Hematopoietic multipotent progenitor cell treated with erythropoietin and hydrocortisone succinate and interleukin-3 and kit ligand, for 8 days (in vitro differentiated cells): ENCODE measurements at regions not wholly inside any gene's neighbourhood (a gene's known extent, or its start where the extent isn't known, plus 50 kb on each side); places are given as distances from the start of the nearest gene placed in this dataset.

Source experiments
- DNase-seq: peaks from one replicate; pipeline ENCODE4 v3.0.0-alpha.2; 2015

DNA sequence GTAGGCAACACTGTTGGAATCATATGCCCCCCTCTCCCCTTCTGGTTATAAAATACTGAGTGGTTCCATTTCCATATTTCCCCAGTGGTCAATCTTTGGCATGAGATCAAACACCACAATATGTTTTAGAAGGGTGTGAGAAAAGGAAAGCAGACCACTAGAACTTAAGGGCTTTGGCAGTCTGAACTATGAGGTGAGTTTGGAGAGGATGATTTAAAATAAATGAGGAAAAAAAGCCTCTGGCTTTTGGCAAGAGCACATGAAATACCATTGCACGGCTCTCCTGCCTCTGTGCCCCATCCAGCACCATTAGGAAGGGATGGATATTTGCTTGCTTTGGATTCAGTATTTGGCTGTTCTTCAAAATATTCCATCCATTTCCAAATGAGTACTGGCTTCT, 339.5 kb upstream of the C1orf87 start:
- DNase-seq = no peak

DNA sequence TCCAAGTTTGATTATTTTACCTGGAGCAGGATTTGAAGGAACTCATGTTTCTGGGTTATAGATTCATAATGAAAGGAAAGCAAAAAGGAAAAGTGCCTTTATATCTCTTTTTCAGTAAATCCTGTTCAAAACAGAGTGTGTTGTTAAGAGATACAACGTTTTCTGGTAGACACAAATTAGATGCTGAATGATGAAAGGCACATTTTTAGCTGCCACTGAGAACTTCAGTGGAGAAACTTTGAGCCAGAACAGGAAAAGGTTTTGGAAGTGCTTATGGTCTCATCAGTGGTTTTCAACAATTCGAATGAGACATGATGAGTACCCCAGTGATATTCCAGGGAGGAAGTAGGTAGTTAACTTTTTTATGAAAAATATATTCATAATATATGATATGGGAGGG, 338.0 kb upstream of the C1orf87 start:
- no peak for DNase-seq

DNA sequence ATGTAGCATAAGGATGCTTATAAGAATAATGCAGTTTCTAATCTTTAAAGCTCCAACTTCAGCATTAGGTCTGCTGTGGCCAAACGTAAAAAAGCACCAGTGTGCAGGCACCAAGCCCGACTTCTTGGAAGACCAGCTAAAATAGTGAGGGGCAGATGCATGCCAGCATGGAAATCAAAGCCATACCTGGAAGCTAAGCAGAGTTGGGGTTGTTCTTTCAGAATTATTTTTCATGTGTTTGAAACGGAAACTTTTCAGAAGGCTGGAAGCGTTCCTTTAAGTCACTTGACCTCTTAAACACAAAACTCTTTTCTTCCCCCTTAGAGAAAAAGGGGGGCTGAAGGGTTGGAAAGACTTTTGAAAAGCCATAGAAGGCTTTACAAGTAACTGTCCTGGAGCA, 329.2 kb upstream of the C1orf87 start:
- DNase-seq = no peak

DNA sequence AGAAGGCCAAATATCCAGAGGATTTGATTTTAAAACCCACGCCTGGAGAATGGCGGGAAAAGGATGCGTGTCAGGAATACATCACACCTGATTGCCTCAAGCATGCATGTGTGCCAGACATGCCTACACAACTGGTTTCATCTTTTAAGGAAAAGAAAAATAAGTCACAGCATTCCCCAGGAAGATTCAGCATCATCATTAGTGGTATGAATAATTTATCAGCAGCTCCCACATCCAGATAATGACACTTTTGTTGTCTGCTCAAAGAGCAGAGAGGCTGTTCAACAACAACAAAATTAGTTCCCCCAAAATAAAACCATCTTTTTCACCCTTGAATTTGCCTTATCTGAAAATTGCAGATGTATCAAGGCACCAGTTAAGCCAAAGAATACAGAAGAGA, 328.6 kb upstream of the C1orf87 start:
- DNase-seq = no peak

DNA sequence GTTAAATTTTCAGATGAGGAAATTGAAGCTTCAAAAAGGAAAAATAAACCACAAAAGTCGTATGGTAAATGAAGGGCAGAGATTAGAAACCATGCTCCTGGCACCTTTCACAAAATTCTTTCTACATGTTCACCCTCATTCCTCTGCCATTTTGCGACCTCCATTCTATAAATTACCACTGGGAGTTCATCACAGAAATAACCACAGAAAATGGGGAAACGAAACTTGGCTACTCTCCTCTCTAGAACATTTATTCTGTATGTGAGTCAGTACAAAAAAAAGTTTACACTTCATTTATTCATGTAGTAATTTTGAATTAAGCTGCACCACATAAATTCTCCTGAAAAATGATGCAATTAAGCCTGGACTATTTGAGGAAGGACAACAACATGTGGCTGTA, 320.9 kb upstream of the C1orf87 start:
- DNase-seq = no peak

DNA sequence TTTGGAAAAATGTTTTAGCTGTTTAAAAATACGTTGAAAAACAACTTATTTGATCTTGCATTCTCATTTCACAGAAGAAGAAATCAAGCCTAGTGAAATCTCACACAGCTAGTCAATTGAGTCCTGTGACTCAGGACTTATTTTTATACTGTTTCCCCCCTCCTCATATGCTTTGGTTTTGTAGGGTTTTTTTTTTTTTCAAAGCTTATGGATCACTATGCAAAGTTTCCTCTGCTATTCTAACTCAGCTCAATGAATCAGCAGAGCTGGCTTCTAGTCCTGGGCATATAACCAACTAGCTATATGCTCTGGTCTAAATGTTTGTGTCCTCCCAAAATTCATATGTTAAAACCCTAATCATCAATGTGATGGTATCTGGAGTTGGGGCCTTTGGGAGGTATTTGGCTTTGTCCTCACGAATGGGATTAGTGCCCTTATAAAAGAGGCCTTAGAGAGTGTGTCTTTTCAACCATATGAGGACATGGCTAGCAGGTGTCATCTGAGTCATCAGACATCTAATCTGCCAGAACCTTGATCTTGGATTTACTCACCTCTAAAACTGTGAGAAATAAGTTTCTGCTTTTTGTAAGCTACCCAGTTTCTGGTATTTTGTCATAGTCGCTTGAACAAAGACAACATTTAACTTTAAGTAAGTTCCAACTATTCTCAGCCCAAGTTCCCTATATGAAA, 317.2 kb upstream of the C1orf87 start:
- DNase-seq = no peak

DNA sequence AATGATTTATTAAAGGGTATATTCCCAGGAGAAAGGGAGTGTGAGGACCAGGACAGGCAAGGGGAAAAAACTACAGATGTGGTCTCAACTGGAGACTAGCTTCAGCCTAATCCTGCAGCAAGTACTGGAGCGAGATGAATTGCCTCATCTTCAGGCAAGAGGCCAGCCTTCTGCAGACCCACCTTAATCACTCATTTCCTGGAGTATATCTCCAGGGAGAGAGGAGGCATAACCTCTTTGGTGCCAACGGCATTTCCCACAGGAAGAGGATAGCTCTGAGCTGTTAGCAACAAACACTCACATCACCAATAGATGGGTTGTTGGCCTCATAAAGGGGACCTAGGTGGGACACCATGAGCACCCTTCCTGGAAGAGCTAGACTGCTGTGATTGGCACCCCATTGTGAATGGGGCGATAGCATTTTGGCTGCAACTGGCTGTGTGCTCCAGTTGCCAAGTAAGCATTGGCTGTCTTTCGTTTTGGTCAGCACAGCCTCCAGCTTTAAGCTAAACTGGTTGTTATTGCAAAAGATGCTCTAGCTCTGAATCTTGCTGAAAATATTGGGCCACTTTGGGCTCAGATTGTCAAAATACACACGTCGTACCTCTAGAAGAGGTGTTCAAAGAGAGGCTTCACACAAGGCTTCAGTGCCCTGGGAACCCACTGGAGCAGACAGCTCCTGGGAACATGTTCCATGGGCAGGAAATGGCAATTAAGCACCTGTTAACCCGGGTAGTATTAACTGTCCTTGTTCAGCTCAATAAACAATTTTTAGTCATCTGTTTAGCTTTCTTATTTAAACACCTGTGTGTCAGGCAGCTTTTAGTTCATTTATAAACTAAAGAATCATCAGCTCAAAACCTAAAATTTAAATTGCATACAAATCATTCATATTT, 314.8 kb upstream of the C1orf87 start:
- DNase-seq = no peak

DNA sequence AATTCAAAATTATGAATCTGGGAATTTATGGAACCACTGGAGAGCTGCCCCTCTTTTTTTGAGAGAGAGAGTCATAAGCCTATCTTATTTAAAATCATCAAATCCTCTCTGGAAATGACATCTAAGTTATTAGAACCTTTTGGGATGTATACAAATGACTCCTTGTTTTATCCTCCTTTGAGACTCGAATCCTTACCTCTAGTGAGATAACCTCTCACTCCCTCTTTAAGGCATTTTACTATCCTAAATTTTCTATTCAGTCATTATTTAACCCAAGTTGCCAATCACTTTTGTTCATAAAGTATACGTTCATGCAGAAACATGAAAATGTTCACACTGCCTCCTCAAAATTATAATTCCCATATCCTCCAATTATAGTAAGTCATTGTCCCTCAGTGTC, 313.6 kb upstream of the C1orf87 start:
- no peak for DNase-seq

DNA sequence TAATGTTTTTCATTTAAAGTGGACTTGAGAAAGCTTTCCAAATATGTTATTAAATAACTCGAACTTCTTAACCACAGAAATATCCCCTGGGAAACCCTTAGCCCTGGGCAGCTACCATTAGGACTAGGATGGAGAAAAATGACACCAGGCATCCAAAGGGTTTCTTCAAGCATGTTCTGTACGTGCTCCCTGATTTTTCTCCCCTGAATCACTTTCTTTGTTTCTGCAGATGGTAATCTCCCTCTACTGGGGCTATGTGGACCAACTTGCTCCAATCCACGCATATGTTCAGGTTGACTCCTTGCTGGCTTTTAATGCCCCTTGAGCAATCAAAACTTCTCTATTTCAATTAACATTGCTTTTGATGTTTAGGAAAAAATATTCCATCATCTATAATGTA, 312.7 kb upstream of the C1orf87 start:
- DNase-seq = no peak

DNA sequence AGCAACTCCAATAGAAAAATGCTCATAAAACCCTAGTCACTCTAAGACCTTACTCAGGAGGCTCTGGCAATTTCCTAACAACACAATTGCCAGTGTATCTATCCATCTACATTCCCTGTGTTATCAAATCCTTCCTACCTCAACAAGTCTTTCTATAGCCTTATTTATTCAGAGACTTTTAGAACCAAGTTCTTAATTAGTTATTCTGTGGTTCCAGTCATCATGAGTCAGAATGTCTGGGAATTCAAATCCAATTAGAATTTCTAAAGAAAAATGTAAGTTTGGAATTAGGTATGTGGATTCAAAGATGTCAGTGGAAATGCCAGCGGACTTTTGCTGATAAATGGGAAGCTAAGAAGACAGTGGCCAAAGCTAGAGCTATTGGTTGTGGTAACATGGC, 302.6 kb upstream of the C1orf87 start:
- DNase-seq = no peak

DNA sequence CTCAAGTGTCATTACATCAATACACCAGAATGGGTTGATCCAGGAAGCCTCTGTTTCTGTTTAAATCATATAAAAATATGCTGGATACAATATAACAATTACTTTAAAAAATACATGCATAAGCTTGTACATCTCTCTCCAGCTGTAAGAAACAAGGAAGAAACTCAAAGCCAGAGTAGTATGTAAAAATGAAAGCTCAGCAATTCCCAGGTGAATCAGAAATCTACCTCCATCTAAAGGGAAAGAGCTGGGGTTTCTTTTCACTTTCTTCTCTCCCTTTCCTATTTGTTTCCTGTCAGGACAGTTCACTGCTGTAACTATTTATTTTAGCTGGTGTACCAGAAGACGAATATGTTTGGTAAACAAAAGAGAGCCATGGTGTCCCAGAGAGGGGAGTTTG, 301.0 kb upstream of the C1orf87 start:
- no peak for DNase-seq

DNA sequence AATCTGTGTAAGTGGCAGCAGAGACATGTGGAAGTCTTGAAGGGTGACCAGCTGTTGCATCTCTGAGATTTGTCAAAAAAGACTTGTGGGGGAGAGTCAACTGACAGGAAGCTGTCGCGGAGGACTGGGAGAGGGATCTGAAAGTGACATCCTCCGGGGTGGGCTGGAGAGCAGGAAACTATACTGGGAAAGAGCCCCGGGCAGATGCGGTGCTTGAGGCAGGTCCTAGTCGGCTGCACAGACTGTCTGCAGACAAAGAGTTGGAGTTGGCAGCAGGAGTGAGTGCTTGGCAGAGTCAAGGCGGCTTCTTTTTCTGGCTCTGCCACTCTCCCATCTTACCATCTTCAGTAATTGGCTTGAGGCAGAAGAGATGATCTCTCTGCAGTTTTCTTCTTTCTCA, 294.0 kb upstream of the C1orf87 start:
- DNase-seq = no peak

DNA sequence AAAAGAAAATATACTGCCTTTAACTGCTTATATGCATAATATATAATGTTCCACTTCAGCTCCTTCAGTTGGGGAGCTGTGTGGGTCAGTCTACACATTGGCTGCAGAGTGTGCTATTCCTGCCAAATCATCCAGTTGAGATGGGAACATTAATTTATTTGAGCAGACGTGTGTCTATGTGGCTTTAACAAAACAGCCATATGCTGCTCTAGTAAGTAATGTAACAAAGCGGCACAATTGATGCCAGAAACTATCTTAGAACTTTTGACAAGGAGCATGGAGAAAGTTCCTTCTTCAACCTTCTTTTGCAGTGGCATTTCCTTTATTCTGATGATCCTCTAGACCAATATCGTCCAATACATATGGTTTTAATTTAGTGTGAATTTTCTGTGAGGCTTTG, 285.9 kb upstream of the C1orf87 start:
- DNase-seq = no peak

DNA sequence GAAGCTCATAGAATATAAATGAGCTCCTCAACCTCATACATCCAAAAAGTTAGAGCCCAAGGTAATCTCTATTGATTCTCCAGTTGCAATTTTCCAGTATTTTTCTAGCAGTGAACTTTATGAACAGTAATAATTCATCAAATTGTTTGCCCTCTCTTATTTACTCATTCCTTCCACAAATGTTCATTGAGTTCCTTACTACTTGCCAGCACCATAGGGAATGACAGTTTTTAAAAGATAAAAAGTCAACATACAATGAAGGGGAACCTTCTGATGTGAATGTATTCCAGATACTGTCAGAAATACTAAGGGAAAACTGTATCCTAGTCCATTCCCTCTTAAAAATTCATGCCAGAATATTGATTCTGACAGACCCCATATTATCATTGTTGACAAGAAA, 277.0 kb upstream of the C1orf87 start:
- no peak for DNase-seq

DNA sequence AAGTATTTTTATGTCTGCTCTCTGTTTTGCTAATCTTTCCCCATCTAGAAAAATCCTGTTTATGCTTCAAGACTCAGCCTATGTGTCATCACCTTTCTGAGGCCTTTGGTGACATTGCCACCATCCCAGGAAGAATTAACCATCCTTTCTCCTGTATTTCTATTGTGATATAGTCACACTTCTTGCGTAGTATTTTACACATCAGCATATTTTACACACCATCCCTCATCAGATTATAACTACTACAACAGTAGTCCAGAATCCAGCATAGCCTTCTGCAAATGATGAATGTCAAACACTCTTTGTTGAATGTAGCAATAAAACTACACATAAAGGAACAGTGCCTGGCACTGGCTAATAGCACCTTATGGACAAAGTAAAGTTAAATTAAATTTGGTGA, 275.3 kb upstream of the C1orf87 start:
- DNase-seq = no peak

DNA sequence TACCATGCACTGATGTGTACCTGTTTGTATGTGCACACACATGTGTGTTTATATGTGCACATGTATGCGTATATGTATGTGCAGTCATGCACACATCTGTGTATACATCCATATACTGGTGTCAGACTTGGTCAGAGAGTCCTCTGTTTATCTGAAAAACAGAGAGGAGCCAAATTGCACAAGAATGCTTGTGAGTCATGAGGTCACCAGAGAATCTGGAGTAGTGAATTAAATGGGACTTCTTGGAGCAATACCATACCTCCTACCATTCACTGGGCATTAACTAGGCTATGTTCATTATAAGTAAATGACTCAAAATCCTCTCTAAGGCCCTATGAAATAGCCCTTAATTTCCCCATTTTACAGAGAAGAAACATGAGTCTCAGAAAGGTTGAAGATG, 272.1 kb upstream of the C1orf87 start:
- DNase-seq = no peak

DNA sequence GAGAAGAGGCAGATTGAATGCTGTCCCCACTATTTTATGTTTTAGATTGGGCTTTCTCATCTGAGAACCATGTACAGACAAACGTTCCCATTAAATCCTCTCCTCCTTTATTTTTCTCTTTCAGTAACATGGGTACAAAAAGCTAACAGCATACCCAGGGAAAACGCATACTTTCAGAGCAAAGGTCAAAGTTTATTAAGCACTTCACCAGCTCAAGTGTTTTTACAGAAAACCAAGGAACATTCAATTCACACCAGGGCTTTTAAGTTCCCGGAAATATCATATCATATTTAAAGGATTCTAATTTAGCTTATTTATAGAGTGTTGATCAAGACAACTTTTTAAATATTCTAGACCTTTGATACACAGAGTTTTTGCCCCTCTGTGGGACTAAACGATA, 271.5 kb upstream of the C1orf87 start:
- no peak for DNase-seq

DNA sequence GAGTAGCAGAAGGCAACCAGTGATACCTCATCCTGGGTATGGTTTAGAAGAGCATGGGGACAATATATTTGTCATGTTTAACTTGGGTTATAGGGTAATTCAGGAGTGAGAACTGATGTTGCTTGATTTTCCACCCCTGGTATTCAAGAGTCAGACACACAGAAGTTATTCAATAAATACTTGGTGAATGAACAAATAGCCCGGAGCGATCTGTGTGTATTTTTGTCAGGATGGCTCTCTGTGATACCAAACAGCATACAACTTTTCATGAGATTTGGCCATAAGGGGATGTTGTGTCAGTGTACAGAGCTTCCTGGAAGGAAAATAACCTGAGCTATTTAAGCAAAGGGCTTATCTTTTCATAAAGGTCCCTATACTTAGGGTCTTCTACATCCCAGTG, 270.2 kb upstream of the C1orf87 start:
- DNase-seq = no peak

DNA sequence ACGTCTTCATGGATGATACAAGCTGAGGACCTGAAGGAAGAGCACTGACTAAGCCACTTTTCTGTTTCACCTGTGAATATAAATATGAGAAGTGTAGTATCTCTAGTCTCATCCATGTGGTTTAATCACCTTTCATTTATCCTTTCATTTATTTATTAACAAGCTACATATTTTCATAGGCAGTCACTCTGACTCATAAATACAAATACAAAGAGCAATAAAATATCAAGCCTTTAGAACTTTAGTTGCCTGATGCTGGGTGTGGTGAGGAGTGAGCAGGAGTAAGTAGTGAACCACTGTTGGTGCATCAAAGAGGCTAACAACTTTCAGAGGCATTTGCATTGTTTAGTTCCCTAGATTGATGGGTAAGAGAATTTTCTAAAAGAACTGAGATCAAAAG, 269.0 kb upstream of the C1orf87 start:
- no peak for DNase-seq

DNA sequence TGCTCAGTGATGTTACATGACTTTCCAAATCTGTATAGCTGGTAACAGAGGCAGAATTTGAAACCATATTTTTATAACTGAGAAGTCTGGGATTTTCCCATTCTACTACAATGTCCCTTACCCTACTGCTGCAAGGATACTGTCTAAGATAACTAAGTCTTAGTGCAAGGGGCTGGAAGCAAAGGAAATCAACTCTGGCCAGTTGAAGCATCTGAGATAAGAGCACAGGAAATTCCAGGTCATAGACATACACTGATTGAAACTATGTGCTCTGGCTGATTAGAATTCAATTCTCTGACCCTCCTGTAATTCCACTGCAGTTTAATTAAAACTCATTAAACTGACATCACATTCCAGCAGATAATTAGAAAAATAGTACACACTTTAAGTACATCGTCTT, 267.7 kb upstream of the C1orf87 start:
- no peak for DNase-seq

DNA sequence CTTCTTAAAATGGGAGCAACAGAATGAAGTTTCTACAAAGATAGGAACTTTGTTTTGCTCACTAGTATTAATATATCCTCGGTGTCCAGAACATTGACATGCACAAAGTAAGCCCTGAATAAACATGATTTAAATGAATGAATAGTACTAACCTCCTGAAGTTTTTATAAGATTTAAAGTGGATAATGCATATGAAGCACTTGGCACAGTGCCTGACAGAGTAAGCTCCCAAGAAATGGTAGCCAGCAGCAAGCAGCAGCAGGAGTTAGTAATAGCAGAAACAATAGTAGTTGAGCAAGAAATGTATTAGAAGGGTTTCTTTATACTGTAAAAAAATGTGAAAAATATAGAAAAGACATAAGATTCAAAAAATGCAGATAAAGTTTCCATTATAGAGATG, 258.1 kb upstream of the C1orf87 start:
- DNase-seq = no peak

DNA sequence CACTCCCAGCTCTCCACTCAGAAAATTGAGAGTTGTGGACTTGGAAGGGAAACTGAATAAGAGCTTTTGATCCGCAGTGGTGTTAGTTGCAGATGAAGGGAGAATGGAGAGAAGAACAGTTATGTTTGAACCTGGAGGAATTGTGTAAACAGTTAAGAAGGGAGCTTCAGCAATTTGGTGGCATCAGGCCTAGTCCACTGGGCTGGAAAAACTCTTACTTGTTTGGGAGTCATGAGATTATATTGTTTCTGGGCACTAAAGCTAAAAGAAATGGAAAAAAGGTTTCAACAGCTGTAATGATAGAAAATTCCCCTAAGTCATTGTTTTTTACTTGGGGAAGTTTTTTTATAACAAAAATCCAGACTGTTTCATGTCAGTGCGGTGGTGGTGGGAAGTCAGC, 256.1 kb upstream of the C1orf87 start:
- DNase-seq = no peak

DNA sequence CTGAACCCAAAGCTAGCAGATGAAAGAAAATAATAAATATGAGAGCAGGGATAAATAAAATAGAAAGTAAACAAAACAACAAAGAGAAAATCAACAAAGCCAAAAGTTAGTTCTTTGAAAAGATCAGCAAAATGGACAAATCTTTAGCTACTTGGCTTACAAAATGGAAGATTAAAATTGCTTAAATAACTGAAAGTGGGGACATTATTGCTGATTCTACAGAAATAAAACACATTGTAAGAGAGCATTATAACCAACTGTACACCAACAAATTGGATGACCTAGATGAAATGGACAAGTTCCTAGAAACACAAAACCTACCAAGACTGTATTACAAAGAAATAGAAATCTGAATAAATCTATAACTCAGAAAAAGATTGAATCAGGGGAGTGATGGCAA, 238.3 kb upstream of the C1orf87 start:
- DNase-seq = no peak

DNA sequence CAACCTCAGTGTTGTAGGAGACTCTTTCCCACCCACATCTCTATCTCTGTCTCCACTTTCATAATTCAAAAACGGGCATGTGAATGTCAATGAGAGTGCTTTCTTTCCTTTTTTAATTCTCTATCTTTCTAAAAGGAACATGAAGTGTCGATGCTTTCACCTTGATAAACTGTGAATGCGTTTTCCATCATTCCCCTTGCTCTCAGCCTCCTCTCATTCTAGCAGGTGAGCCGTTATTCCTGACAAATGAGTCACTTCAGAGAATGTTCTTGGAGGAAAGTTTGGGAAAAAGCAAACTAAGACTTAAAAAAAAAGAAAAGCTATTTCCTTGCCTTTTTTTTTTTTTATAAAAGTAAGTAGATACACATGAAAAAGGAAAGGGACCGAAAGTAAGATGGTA, 226.0 kb upstream of the C1orf87 start:
- DNase-seq = no peak

DNA sequence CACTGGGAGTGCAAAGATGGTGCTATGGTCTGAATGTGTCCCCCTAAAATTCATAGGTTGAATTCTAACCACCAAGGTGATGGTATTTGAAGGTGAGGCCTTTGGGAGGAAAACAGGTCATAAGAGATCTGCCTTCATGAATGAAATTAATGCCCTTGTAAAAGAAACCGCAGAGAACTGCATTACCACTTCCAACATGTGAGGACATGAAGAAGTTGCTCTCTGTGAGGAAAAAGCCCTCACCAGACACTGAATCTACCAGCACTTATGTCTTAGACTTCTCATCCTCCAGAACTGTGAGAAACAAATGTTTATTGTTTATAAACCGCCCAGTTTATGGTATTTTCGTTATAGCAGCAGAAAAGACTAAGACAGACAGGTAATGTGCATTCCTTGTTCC, 224.7 kb upstream of the C1orf87 start:
- DNase-seq = no peak
